HG03469 (cell line): ENCODE measurements at regions not wholly inside any gene's neighbourhood (a gene's known extent, or its start where the extent isn't known, plus 50 kb on each side); places are given as distances from the start of the nearest gene placed in this dataset.
"Not testable (repeated sequence)": the region's sequence is repeated elsewhere in the genome, so short reads cannot be mapped to it uniquely, and the experiment has no call there.

Source experiments
- ATAC-seq: cut with Tn5 transposase; IDR thresholded peaks from one replicate; pipeline ENCODE4 v1.9.1; 2021; ENCODE audit warnings: mild to moderate bottlenecking, moderate library complexity, moderate number of reproducible peaks; ENCODE audit not compliant: unreplicated experiment

DNA sequence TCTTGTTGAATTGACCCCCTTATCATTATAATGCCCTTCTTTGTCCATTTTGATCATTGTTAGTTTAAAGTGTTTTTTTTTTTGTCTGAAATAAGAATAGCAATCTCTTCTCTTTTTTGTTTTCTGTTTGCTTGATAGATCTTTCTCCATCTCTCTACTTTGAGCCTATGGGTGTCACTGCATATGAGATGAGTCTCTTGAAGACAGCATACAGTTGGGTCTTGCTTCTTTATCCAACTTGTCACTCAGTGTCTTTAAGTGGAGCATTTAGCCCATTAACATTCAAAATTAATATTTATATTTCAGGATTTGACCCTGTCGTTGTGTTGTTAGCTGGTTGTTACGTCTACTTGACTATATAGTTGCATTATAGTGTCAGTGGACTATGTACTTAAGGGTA lies 135.4 kb downstream of the HMHB1 start:
- no peak for ATAC-seq

DNA sequence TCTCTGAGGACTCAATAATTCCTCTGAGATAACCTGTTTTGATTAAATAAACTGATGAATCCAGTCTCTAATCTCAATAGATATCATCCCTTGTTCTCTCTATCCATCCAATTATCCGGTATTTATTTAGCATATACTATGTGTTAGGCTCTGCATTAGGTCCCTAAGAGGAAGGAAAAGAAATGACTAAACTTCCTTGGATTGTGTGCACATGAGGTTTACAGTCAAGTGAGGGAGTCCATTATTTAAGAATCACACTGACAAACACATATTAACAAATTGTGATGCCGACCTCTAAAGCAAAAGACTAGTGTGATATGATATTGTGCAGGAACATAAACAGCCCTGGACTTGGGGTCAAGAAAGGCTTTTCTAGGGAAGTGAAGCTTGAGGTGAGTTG lies 140.8 kb downstream of the HMHB1 start:
- ATAC-seq: no peak

DNA sequence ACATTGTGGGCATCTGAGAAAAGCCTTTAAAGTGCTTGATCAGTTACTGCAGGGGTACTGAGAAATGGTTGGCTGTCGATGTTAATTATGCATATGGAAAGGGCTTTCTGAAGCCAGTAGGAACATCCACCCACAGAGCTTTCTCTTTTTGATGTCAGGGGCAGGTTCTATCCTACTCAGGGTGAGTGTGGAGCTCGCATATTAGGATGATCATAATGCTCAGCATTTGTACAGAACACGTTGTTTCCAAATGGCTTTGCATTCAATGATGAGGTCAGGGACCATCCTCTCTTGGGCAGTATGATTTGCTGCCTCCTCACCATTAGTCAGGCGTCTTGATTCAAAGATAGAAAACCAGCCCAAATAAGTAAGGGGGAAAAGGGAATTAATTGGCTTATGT lies 141.9 kb downstream of the HMHB1 start:
- no peak for ATAC-seq

DNA sequence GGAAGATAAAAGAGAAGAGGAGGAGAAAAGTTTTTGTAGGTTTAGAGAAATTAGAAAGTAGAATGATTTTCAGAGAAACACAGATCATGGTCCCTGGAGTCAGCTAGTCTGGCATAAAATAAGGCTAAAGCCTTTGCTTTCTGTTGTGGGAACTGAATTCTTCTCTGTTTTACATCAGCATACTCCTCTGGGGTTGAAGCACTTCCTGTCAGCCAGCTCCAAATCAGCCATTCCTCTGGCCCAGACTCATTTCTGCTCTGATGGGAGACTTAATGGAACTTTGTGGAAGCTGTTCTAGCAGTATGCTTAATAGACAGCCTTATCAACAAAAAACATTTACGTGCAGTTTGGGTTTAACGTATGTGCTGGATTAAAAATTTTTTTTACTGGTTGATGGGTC lies 143.2 kb downstream of the HMHB1 start:
- no peak for ATAC-seq

DNA sequence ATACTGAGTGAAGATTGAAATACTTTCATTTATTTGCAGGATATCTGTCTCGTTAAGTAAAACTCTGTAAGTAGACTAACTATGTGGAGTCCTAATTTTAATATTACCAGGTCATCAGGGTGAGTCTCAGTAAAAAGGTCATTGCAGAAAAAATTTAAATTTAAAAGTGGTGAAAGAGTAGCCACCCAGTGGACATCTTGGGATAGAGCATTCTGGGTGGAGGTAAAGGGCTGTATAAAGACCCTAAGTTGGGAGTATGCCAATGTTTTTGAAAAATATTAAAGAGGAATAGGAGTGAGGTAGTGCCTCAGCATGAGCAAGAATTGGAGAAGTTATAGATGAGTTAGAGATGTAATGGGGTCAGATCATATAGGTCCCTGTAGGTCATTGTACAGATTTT lies 145.5 kb downstream of the HMHB1 start:
- ATAC-seq: no peak

DNA sequence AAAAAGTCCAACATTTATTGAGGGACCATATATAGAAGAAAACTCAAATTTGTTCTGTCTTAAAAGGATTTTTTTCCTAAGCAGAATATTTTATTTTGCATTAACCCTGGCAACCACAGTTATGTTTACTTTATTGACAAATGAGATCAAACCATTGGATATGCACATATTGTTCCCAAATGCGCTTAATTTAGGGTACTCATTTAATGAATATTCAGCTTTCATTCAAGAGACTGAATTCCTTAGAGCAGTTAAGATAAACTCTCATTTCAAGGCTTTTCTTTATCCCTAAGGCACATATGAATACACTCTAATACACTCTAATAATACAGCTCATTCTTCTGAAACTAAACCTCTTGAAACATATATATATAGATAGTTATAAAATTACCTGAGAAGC lies 150.2 kb downstream of the HMHB1 start:
- ATAC-seq: no peak

DNA sequence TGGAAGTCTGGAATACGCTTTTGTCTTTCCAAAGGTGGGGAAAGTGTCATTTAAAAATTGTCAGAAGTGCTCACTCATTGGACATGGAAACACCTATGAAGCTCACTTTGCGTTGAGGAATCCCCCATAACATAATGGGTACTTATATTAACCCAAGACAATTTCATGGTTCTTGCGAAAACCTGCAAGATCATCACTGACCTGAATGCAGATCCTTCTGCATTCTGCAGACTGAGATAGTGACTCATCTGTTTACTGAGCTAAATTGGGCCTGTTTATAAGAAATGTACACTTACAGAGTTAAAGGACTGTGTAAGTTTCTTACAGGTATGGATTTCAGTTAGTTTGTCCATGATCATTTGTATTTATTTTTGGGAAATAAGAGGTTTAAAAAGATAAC lies 153.0 kb downstream of the HMHB1 start:
- ATAC-seq: no peak

DNA sequence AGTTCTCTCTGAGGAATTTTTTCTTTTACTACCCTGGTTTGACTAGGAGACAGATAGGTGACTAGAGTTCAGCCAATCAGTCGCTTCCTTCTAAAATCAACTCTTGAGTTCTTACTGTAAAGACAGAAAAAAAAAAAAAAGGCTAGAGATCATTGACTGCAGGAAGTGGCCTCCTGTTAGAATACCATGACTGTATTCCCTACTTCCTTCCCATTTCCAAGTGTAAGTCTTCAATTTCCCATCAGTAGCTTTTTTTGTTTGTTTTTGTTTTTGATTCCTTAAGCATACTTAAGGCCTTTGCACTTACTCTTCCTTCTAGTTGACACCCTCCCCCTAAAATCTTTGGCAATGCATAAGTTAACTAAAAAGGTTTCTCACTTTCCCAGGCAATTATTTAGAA lies 154.3 kb downstream of the HMHB1 start:
- no peak for ATAC-seq

DNA sequence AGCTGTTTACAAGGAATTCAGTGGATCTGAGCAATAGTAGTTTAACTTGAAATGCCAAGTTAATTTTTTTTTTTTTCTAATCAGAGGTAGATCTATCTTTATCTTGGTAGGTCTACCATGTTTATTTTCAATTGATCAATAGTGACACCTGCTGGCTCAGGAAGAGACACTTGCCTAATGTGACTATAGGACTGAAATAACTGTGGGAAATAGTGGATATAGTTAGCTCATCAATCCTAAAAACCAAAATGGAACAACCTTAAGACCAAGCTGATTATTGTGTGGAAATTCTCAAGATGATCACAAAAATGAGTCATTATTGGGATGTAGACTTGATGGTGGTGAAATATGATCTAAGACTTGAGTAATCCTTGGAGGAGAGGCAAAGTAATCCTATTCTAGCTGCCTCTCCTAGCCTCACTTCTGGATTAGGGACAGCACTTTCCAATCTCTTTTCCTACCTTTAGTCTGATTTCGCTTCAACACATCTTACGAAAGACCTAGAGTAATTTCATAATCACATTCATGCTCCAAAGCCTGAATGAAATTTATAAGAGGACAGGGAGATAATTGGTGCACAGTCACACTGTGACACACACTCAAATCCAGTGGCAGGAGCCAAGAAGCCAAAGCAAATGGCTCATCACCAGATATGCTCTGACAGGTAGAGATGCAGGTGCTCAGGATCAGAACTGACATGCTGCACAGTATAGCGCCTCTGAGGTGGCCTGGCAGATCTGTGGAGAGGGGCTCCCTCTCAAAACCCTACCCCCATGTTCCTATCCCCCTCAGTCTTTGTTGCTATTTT lies 156.3 kb downstream of the HMHB1 start:
- no peak for ATAC-seq

DNA sequence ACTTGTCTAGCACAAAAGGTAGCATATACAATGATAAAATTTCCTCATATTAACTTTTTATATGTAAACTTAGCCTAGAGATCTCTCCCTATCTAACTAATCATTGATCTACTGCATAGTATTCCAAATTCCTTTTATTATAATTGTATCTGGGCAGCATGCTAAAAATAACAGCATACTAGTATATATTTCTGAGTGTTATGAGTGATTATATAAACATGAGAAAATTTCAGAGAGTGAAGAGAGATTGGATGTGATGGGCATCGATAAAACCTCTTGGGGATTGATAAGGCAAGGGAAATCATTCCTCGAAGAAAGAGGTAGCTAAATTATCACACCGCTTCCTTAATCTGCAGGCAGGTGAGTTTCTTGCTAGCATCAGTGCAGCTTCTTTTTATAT lies 158.2 kb downstream of the HMHB1 start:
- no peak for ATAC-seq

DNA sequence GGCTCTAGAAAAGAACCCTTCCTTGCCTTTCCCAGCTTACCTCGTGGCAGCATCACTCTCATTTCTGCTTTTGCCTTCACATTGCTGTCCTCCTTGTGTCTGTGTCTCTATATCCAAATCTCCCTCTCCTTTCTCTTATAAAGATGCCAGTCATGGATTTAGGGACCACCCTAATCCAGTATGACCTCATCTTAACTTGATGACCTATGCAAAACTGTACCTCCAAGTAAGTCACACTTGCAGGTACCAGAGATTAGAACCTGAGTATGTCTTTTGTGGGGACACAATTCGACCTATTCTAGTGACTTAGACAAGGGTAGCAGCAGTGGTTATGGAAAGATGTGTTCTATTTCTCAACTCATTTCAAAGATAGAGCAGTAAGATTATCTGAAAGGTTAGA lies 160.1 kb downstream of the HMHB1 start:
- ATAC-seq: no peak

DNA sequence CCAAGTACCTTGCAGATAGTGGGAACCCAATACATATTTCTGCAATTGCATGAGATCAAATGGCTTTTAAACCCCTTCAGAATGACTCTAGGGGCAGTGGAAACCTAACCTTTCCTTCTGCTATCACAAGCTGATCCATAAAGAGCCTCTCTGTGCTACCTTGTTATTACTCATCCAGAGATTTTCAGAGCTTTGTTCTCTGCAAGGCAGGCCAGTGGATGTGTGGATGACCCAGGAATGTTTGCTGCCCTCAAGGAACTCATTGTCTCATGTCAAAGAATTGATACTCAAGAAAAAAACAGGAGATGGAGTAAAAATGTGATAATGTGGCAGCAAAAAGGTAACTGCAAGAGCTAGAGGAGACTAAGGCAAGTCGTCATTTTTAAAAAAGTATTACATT lies 164.1 kb downstream of the HMHB1 start:
- ATAC-seq: no peak

DNA sequence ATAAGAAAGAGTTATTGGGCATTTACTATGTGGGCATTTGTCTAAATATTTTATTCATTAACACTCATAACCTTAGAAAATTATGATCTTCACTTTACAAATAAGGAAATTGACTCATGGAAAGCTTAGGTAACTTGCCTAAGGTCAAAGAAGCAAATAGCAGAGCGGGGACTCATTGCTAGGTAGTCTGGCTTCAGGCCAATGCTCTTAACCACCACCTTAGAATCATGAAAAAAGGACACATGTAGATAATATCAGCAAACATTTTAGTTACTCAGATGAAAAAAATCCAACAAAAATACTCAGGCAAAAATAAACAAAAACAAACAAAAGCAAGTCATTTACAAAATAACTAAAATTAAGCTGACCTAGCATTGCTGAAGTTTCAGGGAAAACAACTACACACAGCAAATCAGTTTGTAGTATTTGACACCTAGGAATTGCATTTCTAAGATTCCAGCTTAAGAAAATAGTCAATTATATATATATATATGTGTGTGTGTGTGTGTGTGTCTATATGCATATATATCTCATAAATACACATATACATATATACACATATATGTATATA lies 166.0 kb downstream of the HMHB1 start:
- no peak for ATAC-seq

DNA sequence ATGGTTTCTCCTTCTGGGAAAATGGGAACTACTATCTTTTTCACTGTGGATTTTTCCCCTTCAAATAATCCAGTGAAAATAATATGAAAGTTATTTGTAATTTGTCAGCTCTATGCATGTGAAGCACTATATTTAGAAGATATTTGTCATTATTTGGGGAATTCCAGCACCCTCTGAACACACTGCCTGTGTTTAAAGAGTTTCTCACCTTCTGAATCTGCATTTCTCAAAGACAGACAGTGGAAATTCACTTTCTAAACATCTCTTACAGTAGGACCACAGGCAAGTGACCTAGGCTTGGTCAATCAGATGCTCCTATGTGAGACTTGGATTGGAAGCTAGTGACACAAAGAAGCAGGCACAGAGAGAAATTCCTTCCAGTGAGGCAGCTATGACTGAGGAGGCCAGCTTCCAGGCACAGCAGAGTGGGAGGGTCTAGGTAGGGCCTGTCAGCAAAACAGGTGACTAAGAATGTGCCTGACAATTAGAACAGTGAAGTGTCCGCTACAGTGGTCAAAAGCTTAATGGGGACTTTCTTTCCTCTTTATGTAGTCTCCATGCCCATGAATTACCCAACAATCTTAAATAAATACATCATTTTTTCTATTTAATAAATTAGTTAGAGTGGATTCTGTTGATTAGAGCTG lies 167.2 kb downstream of the HMHB1 start:
- ATAC-seq: peak; percentile 65

DNA sequence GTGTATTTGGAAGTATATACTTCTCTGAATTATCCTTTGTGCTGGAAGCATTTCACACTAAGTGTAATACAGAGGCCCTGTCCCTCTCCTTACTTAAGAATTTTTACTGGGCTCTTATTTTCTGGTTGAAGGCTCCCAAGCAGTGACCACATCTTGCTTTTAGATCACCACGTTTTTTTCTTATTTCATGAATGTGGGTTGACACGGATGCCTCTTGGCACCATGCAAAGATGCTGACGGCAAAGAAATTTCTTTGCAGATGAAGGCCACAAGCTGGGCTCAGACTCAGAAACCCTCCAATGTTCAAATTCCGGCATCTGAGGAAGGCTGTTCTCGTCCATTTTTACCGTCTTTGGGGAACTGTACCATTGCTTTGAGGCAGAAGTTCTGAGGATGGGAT lies 168.5 kb downstream of the HMHB1 start:
- no peak for ATAC-seq

DNA sequence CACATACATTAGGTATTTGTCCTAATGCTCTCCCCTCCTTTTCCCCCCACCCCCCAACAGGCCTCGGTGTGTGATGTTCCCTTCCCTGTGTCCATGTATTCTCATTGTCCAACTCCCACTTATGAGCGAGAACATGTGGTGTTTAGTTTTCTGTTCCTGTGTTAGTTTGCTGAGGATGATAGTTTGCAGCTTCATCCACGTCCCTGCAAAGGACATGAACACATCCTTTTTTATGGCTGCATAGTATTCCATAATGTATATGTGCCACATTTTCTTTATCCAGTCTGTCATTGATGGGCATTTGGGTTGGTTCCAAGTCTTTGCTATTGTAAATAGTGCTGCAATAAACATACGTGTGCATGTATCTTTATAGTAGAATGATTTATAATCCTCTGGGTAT lies 171.0 kb downstream of the HMHB1 start:
- not testable (repeated sequence) for ATAC-seq

DNA sequence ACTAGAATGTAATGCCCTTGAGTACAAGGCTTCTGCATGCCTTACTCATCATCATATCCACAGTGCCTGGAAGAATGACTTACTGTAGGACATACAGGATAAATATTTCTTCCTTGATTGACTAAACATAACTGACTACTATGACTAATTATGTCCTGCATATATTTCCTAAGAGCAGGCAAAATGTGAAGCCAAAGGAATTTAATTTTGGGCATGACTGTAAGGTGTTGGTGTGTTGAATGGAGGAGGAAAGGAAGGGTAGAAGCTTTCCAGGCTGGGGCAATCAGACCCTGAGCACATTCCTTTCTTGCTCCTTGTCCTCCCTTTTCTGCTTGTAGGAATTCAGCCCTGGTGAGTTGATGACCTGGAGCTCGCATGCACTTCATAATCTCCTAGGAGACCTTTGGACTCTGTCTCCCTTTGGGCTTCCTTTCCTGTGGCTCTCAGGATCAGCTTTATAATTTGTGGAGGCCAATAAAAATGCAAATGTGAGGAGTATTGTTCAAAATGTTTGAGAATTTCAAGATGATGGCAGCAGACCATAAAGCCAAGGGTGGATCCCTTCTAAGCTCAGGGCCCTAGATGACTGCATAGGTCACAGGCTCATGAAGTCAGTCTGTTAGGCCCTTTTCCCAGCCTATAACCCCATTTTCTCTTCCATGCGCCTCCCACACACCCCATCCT lies 174.0 kb downstream of the HMHB1 start:
- ATAC-seq: no peak

DNA sequence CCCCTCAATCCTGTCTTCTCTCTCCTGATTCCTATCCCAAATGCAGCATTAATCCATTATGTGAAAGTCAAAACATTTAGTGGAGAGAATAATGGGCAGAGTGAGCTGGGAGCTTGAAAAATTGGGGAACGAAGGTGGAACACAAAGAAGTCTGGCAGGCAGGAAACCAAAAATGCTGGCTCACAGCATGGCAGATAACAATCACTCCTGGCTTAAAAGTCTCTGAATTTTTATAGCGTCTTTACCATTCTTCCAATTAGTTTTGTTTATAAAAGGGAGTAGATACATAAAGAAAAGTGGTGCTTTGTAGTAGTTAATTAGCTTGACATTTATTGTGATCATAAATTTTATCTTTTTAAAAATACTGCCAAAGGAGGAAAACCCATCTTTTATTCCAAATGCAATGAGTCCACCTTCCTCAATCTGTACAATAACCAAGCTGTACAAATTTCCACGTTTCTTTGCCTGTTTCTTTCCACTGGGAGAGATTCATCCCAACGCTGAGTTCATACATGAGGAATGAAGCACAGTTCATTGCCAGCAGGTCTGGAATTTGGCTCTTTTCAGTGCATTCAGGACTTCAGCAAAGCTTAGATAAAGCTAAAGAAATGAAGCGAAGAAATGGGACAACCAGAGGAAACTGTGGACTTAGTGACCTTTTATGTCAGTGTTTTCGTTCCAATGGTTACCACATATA lies 174.7 kb downstream of the HMHB1 start:
- ATAC-seq: no peak

DNA sequence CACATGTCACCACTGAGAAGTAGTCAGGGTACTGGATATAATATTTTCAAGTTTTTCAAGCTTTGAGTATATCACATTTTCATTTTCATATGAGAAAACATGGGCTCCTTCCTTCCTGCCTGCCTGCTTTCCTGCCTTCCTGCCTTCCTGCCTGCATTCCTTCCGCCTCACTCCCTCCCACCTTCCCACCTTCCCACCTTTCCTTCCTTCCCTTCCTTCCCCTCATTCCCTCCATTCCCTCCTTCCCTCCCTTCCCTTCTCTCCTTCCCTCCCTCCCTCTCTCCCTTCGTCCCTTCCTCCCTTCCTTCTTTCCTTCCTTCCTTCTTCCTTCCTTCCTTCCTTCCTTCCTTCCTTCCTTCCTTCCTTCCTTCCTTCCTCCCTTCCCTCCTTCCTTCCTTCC lies 175.3 kb downstream of the HMHB1 start:
- no peak for ATAC-seq

DNA sequence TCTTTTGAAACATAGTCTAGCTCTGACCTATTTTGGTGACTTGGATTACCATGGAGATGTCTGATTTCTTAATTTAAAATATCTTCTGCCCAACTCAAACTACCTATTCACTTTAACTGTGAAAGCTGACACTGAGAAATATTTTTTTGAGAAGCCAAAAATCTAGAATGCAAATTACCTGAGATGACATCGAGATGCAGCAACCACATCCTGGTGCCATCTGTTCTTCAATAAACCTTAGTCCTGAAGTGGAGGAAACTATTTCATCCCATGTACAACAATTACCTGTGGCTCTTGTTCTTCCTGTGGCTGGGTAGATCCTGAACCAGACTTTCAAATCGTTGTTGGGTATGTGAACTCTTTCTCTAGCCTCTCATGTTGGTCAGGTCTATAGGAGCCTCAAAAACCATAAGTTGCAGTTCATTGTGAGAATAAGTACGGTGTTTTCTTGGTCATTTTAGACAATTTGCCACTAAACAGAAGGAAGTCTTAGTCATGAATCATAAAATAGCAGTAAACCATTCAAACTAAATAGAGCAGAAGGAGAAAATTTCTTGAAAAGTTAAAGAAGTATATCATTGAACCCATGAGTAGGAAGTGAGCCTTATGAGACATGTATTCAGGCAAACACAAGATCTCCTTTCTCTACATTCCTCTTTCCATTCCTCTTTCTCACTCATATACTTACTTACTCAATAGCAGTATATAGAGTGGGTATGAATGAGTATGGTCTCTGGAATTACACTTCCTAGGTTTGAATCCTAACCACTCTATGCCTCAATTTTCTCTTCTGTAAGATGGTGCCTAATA lies 176.0 kb downstream of the HMHB1 start:
- ATAC-seq: no peak
